ENCODE measurements at regions not wholly inside any gene's neighbourhood (a gene's known extent, or its start where the extent isn't known, plus 50 kb on each side); places are given as distances from the start of the nearest gene placed in this dataset.
"Not testable (repeated sequence)": the region's sequence is repeated elsewhere in the genome, so short reads cannot be mapped to it uniquely, and the experiment has no call there.

GRCh38 chr6:16949716-16950115 is 152.1 kb upstream of the STMND1 start:
- DNase-seq (ENCODE audit: low spot score), result no peak

- DNase-seq (ENCODE audit: low spot score), result no peak
Measured at GRCh38 chr6:16948396-16948795, 153.5 kb upstream of the STMND1 start.

- DNase-seq (ENCODE audit: low spot score), result peak; percentile 93
Measured at GRCh38 chr6:16947375-16948015, 154.4 kb upstream of the STMND1 start.

GRCh38 chr6:16944596-16944995 is 157.3 kb upstream of the STMND1 start:
- no peak for DNase-seq (ENCODE audit: low spot score)

- DNase-seq (ENCODE audit: low spot score), result no peak
Measured at GRCh38 chr6:16939839-16940238, 162.0 kb upstream of the STMND1 start.

GRCh38 chr6:16939351-16939750 is 162.5 kb upstream of the STMND1 start:
- no peak for DNase-seq (ENCODE audit: low spot score)

GRCh38 chr6:16936893-16937292 is 165.0 kb upstream of the STMND1 start:
- no peak for DNase-seq (ENCODE audit: low spot score)

- no peak for DNase-seq (ENCODE audit: low spot score)
Measured at GRCh38 chr6:16933961-16934360, 167.9 kb upstream of the STMND1 start.

- DNase-seq (ENCODE audit: low spot score), result no peak
Measured at GRCh38 chr6:16933532-16933931, 168.3 kb upstream of the STMND1 start.

- no peak for DNase-seq (ENCODE audit: low spot score)
Measured at GRCh38 chr6:16932920-16933319, 168.9 kb upstream of the STMND1 start.

GRCh38 chr6:16931079-16931478 is 169.8 kb upstream of the ATXN1 start:
- not testable (repeated sequence) for DNase-seq (ENCODE audit: low spot score)

- DNase-seq (ENCODE audit: low spot score), result no peak
Measured at GRCh38 chr6:16930432-16930831, 169.2 kb upstream of the ATXN1 start.

- peak; percentile 96 for DNase-seq (ENCODE audit: low spot score)
Measured at GRCh38 chr6:16929809-16930208, 168.5 kb upstream of the ATXN1 start.

GRCh38 chr6:16928387-16928786 is 167.1 kb upstream of the ATXN1 start:
- DNase-seq (ENCODE audit: low spot score), result no peak

- no peak for DNase-seq (ENCODE audit: low spot score)
Measured at GRCh38 chr6:16927205-16927604, 165.9 kb upstream of the ATXN1 start.

- DNase-seq (ENCODE audit: low spot score), result no peak
Measured at GRCh38 chr6:16925461-16925860, 164.2 kb upstream of the ATXN1 start.

- DNase-seq (ENCODE audit: low spot score), result no peak
Measured at GRCh38 chr6:16922282-16922681, 161.0 kb upstream of the ATXN1 start.

- peak; percentile 90 for DNase-seq (ENCODE audit: low spot score)
Measured at GRCh38 chr6:16921399-16922110, 160.3 kb upstream of the ATXN1 start.

- DNase-seq (ENCODE audit: low spot score), result no peak
Measured at GRCh38 chr6:16918586-16918985, 157.3 kb upstream of the ATXN1 start.

GRCh38 chr6:16914184-16914583 is 152.9 kb upstream of the ATXN1 start:
- DNase-seq (ENCODE audit: low spot score), result no peak

- DNase-seq (ENCODE audit: low spot score), result no peak
Measured at GRCh38 chr6:16912756-16913155, 151.5 kb upstream of the ATXN1 start.

- DNase-seq (ENCODE audit: low spot score), result no peak
Measured at GRCh38 chr6:16911088-16911487, 149.8 kb upstream of the ATXN1 start.

GRCh38 chr6:16909658-16910360 is 148.5 kb upstream of the ATXN1 start:
- DNase-seq (ENCODE audit: low spot score), result no peak
